Nephron (organoid): ENCODE measurements at regions not wholly inside any gene's neighbourhood (a gene's known extent, or its start where the extent isn't known, plus 50 kb on each side); places are given as distances from the start of the nearest gene placed in this dataset.

Experiments
- H3K27ac Mint-ChIP-seq, 3 experiments: 2 replicates each; pipeline ENCODE4 v1.8.0; 2020; ENCODE audit warnings: mixed read lengths in 3 of 3, mild to moderate bottlenecking in 2 of 3, moderate library complexity in 1 of 3
- H3K27me3 Mint-ChIP-seq: 2 replicates; pipeline ENCODE4 v1.8.0; 2021; ENCODE audit warnings: low read depth, mild to moderate bottlenecking, moderate library complexity, mixed read lengths
- H3K36me3 Mint-ChIP-seq: 2 replicates; pipeline ENCODE4 v1.8.0; 2020; ENCODE audit warnings: low read depth, mixed read lengths
- H3K4me1 Mint-ChIP-seq: 2 replicates; pipeline ENCODE4 v1.8.0; 2020; ENCODE audit warnings: mixed read lengths
- H3K4me3 Mint-ChIP-seq, 3 experiments: 2 replicates each; pipeline ENCODE4 v1.8.0; 2020; ENCODE audit warnings: mild to moderate bottlenecking in 3 of 3, mixed read lengths in 3 of 3, moderate library complexity in 2 of 3
- H3K9me3 Mint-ChIP-seq: 2 replicates; pipeline ENCODE4 v1.8.0; 2020; ENCODE audit warnings: mixed read lengths
- CTCF ChIP-seq, 3 experiments: fragments of 200-600 bp; sonication (generic); IDR thresholded peaks; one replicate each; pipeline ENCODE4 v1.5.0; 2021; ENCODE audit warnings: antibody characterized with exemption in 3 of 3; ENCODE audit not compliant: unreplicated experiment in 3 of 3

- Mint-ChIP-seq H3K9me3 (peaks cover 3% of the 10 kb centered on the region), H3K27me3 (peaks cover 5% of the 10 kb centered on the region), H3K4me3 (peak overlapping the region; percentile 22 to 66 (median 27)), H3K36me3 (no peaks in the 10 kb centered on the region), H3K27ac (peak overlapping the region; percentile 49 to 87 (median 71)), H3K4me1 (peaks cover 26% of the 10 kb centered on the region)
- TF ChIP-seq CTCF (IDR thresholded peaks at IDR 0.05; ENCODE audit: unreplicated experiment in 3 of 3), result no peak
These were observed 125.2 kb upstream of the RET start for GRCh38 chr10:42951486-42952251.

GRCh38 chr10:42952349-42952748, 124.5 kb upstream of the RET start:
- peaks cover 5% of the 10 kb centered on the region for H3K27me3 Mint-ChIP-seq
- peak overlapping the region; percentile 49 to 87 (median 71) for H3K27ac Mint-ChIP-seq
- TF ChIP-seq CTCF (IDR thresholded peaks at IDR 0.05; ENCODE audit: unreplicated experiment in 3 of 3), result no peak
- H3K36me3 Mint-ChIP-seq, result no peaks in the 10 kb centered on the region
- H3K4me3 Mint-ChIP-seq, result peak overlapping the region; percentile 0 to 66 (median 12)
- H3K4me1 Mint-ChIP-seq, result peaks cover 26% of the 10 kb centered on the region
- peaks cover 6% of the 10 kb centered on the region for H3K9me3 Mint-ChIP-seq

- Mint-ChIP-seq H3K36me3 (no peaks in the 10 kb centered on the region), H3K4me1 (peaks cover 26% of the 10 kb centered on the region), H3K4me3 (peak overlapping the region in 1 of 3 experiments; percentile 7), H3K27ac (peak overlapping the region; percentile 68 to 87 (median 71)), H3K27me3 (peaks cover 5% of the 10 kb centered on the region), H3K9me3 (peaks cover 6% of the 10 kb centered on the region)
- no peak for TF ChIP-seq CTCF (IDR thresholded peaks at IDR 0.05; ENCODE audit: unreplicated experiment in 3 of 3)
These were observed 123.8 kb upstream of the RET start for GRCh38 chr10:42952931-42953683.

- Mint-ChIP-seq H3K27me3 (peaks cover 5% of the 10 kb centered on the region), H3K9me3 (peaks cover 6% of the 10 kb centered on the region), H3K27ac (peak overlapping the region in 1 of 3 experiments; percentile 68), H3K4me1 (peaks cover 26% of the 10 kb centered on the region), H3K4me3 (no peak overlapping the region), H3K36me3 (no peaks in the 10 kb centered on the region)
- no peak for TF ChIP-seq CTCF (IDR thresholded peaks at IDR 0.05; ENCODE audit: unreplicated experiment in 3 of 3)
These were observed 122.9 kb upstream of the RET start for GRCh38 chr10:42953684-42954674.

GRCh38 chr10:42954766-42955492, 121.9 kb upstream of the RET start:
- peaks cover 5% of the 10 kb centered on the region for H3K27me3 Mint-ChIP-seq
- H3K4me3 Mint-ChIP-seq, result no peak overlapping the region
- H3K4me1 Mint-ChIP-seq, result peaks cover 26% of the 10 kb centered on the region
- H3K9me3 Mint-ChIP-seq, result peaks cover 6% of the 10 kb centered on the region
- no peak overlapping the region for H3K27ac Mint-ChIP-seq
- no peak for TF ChIP-seq CTCF (IDR thresholded peaks at IDR 0.05; ENCODE audit: unreplicated experiment in 3 of 3)
- no peaks in the 10 kb centered on the region for H3K36me3 Mint-ChIP-seq
